ENCODE measurements at regions not wholly inside any gene's neighbourhood (a gene's known extent, or its start where the extent isn't known, plus 50 kb on each side); places are given as distances from the start of the nearest gene placed in this dataset.

DNA sequence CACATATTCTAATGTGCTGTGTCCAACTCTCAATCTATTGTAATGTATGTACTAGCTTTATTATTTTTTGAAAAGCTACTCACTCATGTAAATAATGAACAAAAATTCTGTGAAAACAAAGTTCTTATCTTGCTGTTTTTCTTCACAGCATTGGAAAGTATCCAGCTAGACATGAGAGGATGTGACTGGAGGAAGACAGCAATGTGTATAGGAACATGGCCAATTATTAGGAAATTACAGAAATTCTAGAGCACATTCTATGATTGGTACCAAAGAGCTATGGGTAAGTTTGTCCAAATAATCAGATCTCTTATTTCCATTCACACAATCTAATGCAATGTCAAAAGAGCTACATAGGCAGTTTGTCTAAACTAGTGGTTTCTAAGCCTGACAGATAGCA lies 1100.2 kb downstream of the FSCB start:
- TF ChIP-seq CTCF (IDR thresholded peaks at IDR 0.05) (no peak), POLR2AphosphoS5 (IDR thresholded peaks at IDR 0.05) (no peak)

All from gastroesophageal sphincter (tissue), 3 donors.